ENCODE measurements at regions not wholly inside any gene's neighbourhood (a gene's known extent, or its start where the extent isn't known, plus 50 kb on each side); places are given as distances from the start of the nearest gene placed in this dataset.
"Not testable (repeated sequence)": the region's sequence is repeated elsewhere in the genome, so short reads cannot be mapped to it uniquely, and the experiment has no call there.

GRCh38 chr10:20582041-20582440, 315.1 kb downstream of the NEBL start:
- TF ChIP-seq, protein P1, sequence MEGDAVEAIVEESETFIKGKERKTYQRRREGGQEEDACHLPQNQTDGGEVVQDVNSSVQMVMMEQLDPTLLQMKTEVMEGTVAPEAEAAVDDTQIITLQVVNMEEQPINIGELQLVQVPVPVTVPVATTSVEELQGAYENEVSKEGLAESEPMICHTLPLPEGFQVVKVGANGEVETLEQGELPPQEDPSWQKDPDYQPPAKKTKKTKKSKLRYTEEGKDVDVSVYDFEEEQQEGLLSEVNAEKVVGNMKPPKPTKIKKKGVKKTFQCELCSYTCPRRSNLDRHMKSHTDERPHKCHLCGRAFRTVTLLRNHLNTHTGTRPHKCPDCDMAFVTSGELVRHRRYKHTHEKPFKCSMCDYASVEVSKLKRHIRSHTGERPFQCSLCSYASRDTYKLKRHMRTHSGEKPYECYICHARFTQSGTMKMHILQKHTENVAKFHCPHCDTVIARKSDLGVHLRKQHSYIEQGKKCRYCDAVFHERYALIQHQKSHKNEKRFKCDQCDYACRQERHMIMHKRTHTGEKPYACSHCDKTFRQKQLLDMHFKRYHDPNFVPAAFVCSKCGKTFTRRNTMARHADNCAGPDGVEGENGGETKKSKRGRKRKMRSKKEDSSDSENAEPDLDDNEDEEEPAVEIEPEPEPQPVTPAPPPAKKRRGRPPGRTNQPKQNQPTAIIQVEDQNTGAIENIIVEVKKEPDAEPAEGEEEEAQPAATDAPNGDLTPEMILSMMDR (IDR thresholded peaks at IDR 0.05) = no peak
- Mint-ChIP-seq H3K27me3 (ENCODE audit: low read depth) (no peaks in the 10 kb centered on the region), H3K9me3 (ENCODE audit: low read depth) (peaks cover 27% of the 10 kb centered on the region)

DNA sequence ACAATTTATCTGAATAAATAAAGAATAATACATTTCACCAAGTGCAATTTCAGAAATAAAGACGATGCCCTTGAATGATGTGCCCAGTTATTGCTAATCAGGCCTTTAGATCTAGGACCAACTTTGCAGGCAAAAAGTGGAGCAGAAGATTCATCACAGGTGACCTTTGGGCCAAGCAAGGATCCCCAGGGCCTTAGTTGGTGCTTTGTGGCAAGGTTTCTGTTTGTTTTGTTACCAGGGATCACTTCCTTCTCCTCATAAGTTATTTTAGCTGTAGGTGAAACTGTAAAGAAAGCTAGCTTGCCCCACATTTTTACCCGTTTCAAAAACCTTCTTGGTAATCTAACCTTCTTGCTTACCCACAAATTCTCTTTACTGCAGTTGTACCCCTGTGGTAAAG, 323.2 kb downstream of the NEBL start:
- Mint-ChIP-seq H3K27ac (ENCODE audit: unreplicated experiment) (no peak overlapping the region), H3K9me3 (ENCODE audit: low read depth) (peaks cover 2% of the 10 kb centered on the region), H3K36me3 (ENCODE audit: low read depth) (no peaks in the 10 kb centered on the region), H3K4me1 (ENCODE audit: low read depth) (no peaks in the 10 kb centered on the region), H3K4me3 (ENCODE audit: unreplicated experiment) (no peak overlapping the region), H3K27me3 (ENCODE audit: low read depth) (no peaks in the 10 kb centered on the region)
- TF ChIP-seq, protein P1 (IDR thresholded peaks at IDR 0.05) = no peak
- DNase-seq (ENCODE audit: low spot score) = no peak

More at GRCh38 chr10:20582041-20582440, 315.1 kb downstream of the NEBL start:
- Mint-ChIP-seq H3K27ac (ENCODE audit: unreplicated experiment) (no peak overlapping the region), H3K4me1 (ENCODE audit: low read depth) (no peaks in the 10 kb centered on the region), H3K4me3 (ENCODE audit: unreplicated experiment) (no peak overlapping the region), H3K36me3 (ENCODE audit: low read depth) (peaks cover 18% of the 10 kb centered on the region)
- DNase-seq (ENCODE audit: low spot score) = no peak

DNA sequence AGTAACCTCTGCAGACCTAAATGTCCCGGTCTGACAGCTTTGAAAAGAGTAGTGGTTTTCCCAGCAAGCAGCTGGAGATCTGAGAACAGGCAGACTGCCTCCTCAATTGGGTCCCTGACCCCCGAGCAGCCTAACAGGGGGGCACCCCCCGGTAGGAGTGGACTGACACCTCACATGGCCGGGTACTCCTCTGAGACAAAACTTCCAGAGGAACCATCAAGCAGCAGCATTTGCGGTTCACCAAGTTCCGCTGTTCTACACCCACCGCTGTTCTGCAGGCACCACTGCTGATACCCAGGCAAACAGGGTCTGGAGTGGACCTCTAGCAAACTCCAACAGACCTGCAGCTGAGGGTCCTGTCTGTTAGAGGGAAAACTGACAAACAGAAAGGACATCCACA, 341.1 kb downstream of the NEBL start:
- H3K4me1 Mint-ChIP-seq (ENCODE audit: low read depth); DNase-seq (ENCODE audit: low spot score); H3K27ac Mint-ChIP-seq (ENCODE audit: unreplicated experiment); H3K4me3 Mint-ChIP-seq (ENCODE audit: unreplicated experiment); H3K27me3 Mint-ChIP-seq (ENCODE audit: low read depth): not testable (repeated sequence)
- H3K36me3 Mint-ChIP-seq (ENCODE audit: low read depth) = peaks cover 11% of the 10 kb centered on the region
- peaks cover 26% of the 10 kb centered on the region for H3K9me3 Mint-ChIP-seq (ENCODE audit: low read depth)

DNA sequence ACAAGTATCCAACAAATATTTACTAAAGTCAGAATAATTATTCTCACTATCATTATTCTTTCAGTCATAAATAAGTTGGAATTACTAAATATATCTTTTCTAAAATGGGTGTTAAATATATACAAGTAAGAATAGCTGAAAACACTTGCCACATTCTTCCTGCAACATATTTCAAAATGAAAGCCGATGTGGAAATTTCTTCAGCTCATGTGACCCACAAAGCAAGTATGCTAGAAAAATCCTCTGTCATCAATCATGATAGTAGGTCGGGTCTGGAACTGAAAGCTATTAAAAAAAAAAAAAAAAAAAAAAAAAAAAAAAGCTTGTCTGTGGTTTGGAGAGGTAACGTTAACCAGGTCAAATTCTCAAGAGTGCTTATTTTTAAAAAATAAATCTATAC, 344.7 kb downstream of the NEBL start:
- TF ChIP-seq, protein P1 (IDR thresholded peaks at IDR 0.05) = no peak
- H3K9me3 Mint-ChIP-seq (ENCODE audit: low read depth) = peaks cover 13% of the 10 kb centered on the region
- no peak overlapping the region for H3K4me3 Mint-ChIP-seq (ENCODE audit: unreplicated experiment)
- DNase-seq (ENCODE audit: low spot score) = no peak
- H3K36me3 Mint-ChIP-seq (ENCODE audit: low read depth) = peaks cover 6% of the 10 kb centered on the region
- no peak overlapping the region for H3K27ac Mint-ChIP-seq (ENCODE audit: unreplicated experiment)
- H3K27me3 Mint-ChIP-seq (ENCODE audit: low read depth) = no peaks in the 10 kb centered on the region
- no peaks in the 10 kb centered on the region for H3K4me1 Mint-ChIP-seq (ENCODE audit: low read depth)

GRCh38 chr10:20551761-20552160, 345.4 kb downstream of the NEBL start:
- no peaks in the 10 kb centered on the region for H3K4me1 Mint-ChIP-seq (ENCODE audit: low read depth)
- no peak overlapping the region for H3K27ac Mint-ChIP-seq (ENCODE audit: unreplicated experiment)
- H3K27me3 Mint-ChIP-seq (ENCODE audit: low read depth) = no peaks in the 10 kb centered on the region

More at GRCh38 chr10:20551761-20552160, 345.4 kb downstream of the NEBL start:
- no peak overlapping the region for H3K4me3 Mint-ChIP-seq (ENCODE audit: unreplicated experiment)
- TF ChIP-seq, protein P1 (IDR thresholded peaks at IDR 0.05) = no peak
- DNase-seq (ENCODE audit: low spot score) = no peak
- peaks cover 6% of the 10 kb centered on the region for H3K36me3 Mint-ChIP-seq (ENCODE audit: low read depth)
- H3K9me3 Mint-ChIP-seq (ENCODE audit: low read depth) = peaks cover 10% of the 10 kb centered on the region
